ENCODE measurements at regions not wholly inside any gene's neighbourhood (a gene's known extent, or its start where the extent isn't known, plus 50 kb on each side); places are given as distances from the start of the nearest gene placed in this dataset.

GRCh38 chr4:36523182-36523581 lies 241.8 kb downstream of the DTHD1 start:
- H3K36me3 ChIP-seq: no peaks in the 10 kb centered on the region
- intact Hi-C loops (cut with DNase I): no loop called here

DNA sequence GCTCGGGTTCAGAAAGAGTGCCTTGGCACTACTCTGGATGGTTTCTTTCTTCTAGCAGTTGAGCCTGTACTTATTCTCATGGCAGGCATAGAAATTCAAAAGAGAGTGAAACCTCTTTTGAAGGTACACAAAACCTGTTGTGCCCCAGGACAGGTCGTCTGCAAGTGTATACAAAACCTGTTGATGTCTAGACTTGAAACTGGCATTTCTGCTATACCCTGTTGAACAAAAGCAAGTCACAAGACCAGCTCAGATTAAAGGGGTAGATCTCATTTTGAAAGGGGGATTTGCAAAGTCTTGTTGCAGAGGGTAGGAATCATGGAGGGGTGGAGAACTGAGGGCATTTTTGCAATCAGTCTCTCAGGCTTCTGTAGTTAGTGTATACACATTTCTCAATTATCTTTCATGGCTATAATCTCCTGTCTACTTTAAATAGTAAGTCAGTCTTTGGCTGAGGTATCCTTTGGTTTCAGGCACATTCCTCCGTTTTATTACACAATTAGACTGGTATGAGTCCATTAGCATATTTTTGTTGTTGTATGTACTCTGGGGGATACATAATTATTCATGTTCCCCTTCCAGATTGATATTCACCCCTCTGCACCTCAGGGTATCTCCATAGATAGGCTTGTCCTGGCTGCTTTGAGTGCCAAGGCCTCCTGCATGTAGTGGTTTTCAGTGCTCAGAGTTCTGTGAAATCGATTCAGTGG lies 251.4 kb downstream of the DTHD1 start:
- H3K27me3 ChIP-seq: no peaks in the 10 kb centered on the region
- no peaks in the 10 kb centered on the region for H3K36me3 ChIP-seq
- DNase-seq (ENCODE audit: extremely low spot score in 2 of 2): no peak
- intact Hi-C loops (cut with DNase I): no loop called here
- H3K4me1 ChIP-seq: no peaks in the 10 kb centered on the region
- H3K9me3 ChIP-seq: no peaks in the 10 kb centered on the region
- H3K4me3 ChIP-seq: no peak overlapping the region
- TF ChIP-seq CTCF (IDR thresholded peaks at IDR 0.05): no peak
- no peak for TF ChIP-seq POLR2AphosphoS5 (IDR thresholded peaks at IDR 0.05; ENCODE audit: insufficient read depth in 1 of 2, low read depth in 1 of 2)
- TF ChIP-seq POLR2A (IDR thresholded peaks at IDR 0.05): no peak
- H3K27ac ChIP-seq: no peak overlapping the region

More at GRCh38 chr4:36523182-36523581, 241.8 kb downstream of the DTHD1 start:
- Histone ChIP-seq H3K4me3 (no peak overlapping the region), H3K9me3 (no peaks in the 10 kb centered on the region), H3K4me1 (no peaks in the 10 kb centered on the region), H3K27me3 (no peaks in the 10 kb centered on the region), H3K27ac (no peak overlapping the region)
- no peak for DNase-seq (ENCODE audit: extremely low spot score in 2 of 2)
- TF ChIP-seq POLR2A (IDR thresholded peaks at IDR 0.05) (no peak), CTCF (IDR thresholded peaks at IDR 0.05) (no peak), POLR2AphosphoS5 (IDR thresholded peaks at IDR 0.05; ENCODE audit: insufficient read depth in 1 of 2, low read depth in 1 of 2) (no peak)

- H3K27me3 ChIP-seq: no peaks in the 10 kb centered on the region
- no peak for TF ChIP-seq POLR2A (IDR thresholded peaks at IDR 0.05)
- no peak for TF ChIP-seq CTCF (IDR thresholded peaks at IDR 0.05)
- no peak for TF ChIP-seq POLR2AphosphoS5 (IDR thresholded peaks at IDR 0.05; ENCODE audit: insufficient read depth in 1 of 2, low read depth in 1 of 2)
- H3K9me3 ChIP-seq: no peaks in the 10 kb centered on the region
- H3K4me3 ChIP-seq: no peak overlapping the region
- no peaks in the 10 kb centered on the region for H3K4me1 ChIP-seq
- H3K36me3 ChIP-seq: no peaks in the 10 kb centered on the region
- intact Hi-C loops (cut with DNase I): no loop called here
- DNase-seq (ENCODE audit: extremely low spot score in 2 of 2): no peak
- H3K27ac ChIP-seq: no peak overlapping the region
These were observed 252.5 kb downstream of the DTHD1 start for GRCh38 chr4:36533944-36534343.

DNA sequence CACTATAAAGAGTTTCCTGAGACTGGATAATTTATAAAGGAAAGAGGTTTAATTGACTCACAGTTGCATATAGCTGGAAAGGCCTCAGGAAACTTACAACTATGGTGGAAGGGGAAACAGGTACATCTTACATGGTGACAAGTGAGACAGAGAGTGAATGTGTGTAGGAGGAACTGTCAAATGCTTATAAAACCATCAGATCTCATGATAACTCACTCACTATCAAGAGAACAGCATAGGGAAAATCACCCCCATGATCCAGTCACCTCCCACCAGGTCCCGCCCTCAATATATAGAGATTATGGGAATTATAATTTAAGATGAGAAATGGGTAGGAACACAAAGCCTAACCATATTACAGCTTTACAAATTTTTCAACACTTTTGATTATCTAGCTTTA lies 266.0 kb downstream of the DTHD1 start:
- H3K4me1 ChIP-seq: no peaks in the 10 kb centered on the region
- intact Hi-C loops (cut with DNase I): no loop called here
- H3K27me3 ChIP-seq: no peaks in the 10 kb centered on the region
- no peak overlapping the region for H3K27ac ChIP-seq
- no peak for TF ChIP-seq POLR2AphosphoS5 (IDR thresholded peaks at IDR 0.05; ENCODE audit: insufficient read depth in 1 of 2, low read depth in 1 of 2)
- TF ChIP-seq CTCF (IDR thresholded peaks at IDR 0.05): no peak
- TF ChIP-seq POLR2A (IDR thresholded peaks at IDR 0.05): no peak
- H3K9me3 ChIP-seq: no peaks in the 10 kb centered on the region
- no peak for DNase-seq (ENCODE audit: extremely low spot score in 2 of 2)
- H3K4me3 ChIP-seq: no peak overlapping the region
- H3K36me3 ChIP-seq: no peaks in the 10 kb centered on the region

GRCh38 chr4:36549252-36549651 lies 267.8 kb downstream of the DTHD1 start:
- TF ChIP-seq POLR2A (IDR thresholded peaks at IDR 0.05) (no peak), CTCF (IDR thresholded peaks at IDR 0.05) (no peak), POLR2AphosphoS5 (IDR thresholded peaks at IDR 0.05; ENCODE audit: insufficient read depth in 1 of 2, low read depth in 1 of 2) (no peak)
- intact Hi-C loops (cut with DNase I): no loop called here
- Histone ChIP-seq H3K36me3 (no peaks in the 10 kb centered on the region), H3K27me3 (no peaks in the 10 kb centered on the region), H3K27ac (no peak overlapping the region), H3K4me1 (no peaks in the 10 kb centered on the region), H3K4me3 (no peak overlapping the region), H3K9me3 (no peaks in the 10 kb centered on the region)
- no peak for DNase-seq (ENCODE audit: extremely low spot score in 2 of 2)
